HG02798 (cell line): ENCODE measurements at regions not wholly inside any gene's neighbourhood (a gene's known extent, or its start where the extent isn't known, plus 50 kb on each side); places are given as distances from the start of the nearest gene placed in this dataset.
A peak's percentile ranks its signal among the peaks of the same experiment; 100 is the strongest.

Source experiments
- ATAC-seq: cut with Tn5 transposase; IDR thresholded peaks from one replicate; pipeline ENCODE4 v1.9.1; 2021; ENCODE audit warnings: mild to moderate bottlenecking; ENCODE audit not compliant: unreplicated experiment, poor library complexity

GRCh38 chr15:31799319-31799714 lies 231.0 kb upstream of the CHRNA7 start:
- no peak for ATAC-seq

GRCh38 chr15:31799715-31800321 lies 230.5 kb upstream of the CHRNA7 start:
- peak; percentile 80 for ATAC-seq

GRCh38 chr15:31801152-31801551 lies 229.2 kb upstream of the CHRNA7 start:
- ATAC-seq: no peak

GRCh38 chr15:31802761-31803160 lies 227.6 kb upstream of the CHRNA7 start:
- no peak for ATAC-seq

- ATAC-seq: no peak
These were observed 226.9 kb upstream of the CHRNA7 start for GRCh38 chr15:31803388-31803884.

GRCh38 chr15:31805090-31805662 lies 225.1 kb upstream of the CHRNA7 start:
- no peak for ATAC-seq

GRCh38 chr15:31806106-31806505 lies 224.2 kb upstream of the CHRNA7 start:
- ATAC-seq: no peak

- no peak for ATAC-seq
These were observed 218.7 kb upstream of the CHRNA7 start for GRCh38 chr15:31811641-31812040.

- ATAC-seq: no peak
These were observed 216.2 kb upstream of the CHRNA7 start for GRCh38 chr15:31814082-31814481.

GRCh38 chr15:31815411-31816155 lies 214.7 kb upstream of the CHRNA7 start:
- no peak for ATAC-seq

GRCh38 chr15:31822463-31822862 lies 207.9 kb upstream of the CHRNA7 start:
- ATAC-seq: no peak

- ATAC-seq: no peak
These were observed 206.3 kb upstream of the CHRNA7 start for GRCh38 chr15:31824024-31824423.

GRCh38 chr15:31828594-31828993 lies 201.7 kb upstream of the CHRNA7 start:
- no peak for ATAC-seq

- no peak for ATAC-seq
These were observed 199.7 kb upstream of the CHRNA7 start for GRCh38 chr15:31830591-31830990.

- ATAC-seq: no peak
These were observed 198.7 kb upstream of the CHRNA7 start for GRCh38 chr15:31831596-31831995.

- ATAC-seq: no peak
These were observed 195.7 kb upstream of the CHRNA7 start for GRCh38 chr15:31834654-31835053.

GRCh38 chr15:31839388-31839787 lies 190.9 kb upstream of the CHRNA7 start:
- no peak for ATAC-seq

GRCh38 chr15:31840849-31841476 lies 189.4 kb upstream of the CHRNA7 start:
- ATAC-seq: no peak

- no peak for ATAC-seq
These were observed 187.7 kb upstream of the CHRNA7 start for GRCh38 chr15:31842532-31843195.

GRCh38 chr15:31843426-31844055 lies 186.8 kb upstream of the CHRNA7 start:
- no peak for ATAC-seq
